T-cell (primary cell): ENCODE measurements at regions not wholly inside any gene's neighbourhood (a gene's known extent, or its start where the extent isn't known, plus 50 kb on each side); places are given as distances from the start of the nearest gene placed in this dataset.

Experiments
- ATAC-seq, 4 experiments: fragments of 200-7000 bp in 3 of 4; fragments of 150-1000 bp in 1 of 4; cut with Tn5 transposase; replicated peaks in 1 of 4; 1 replicate in 3 of 4; 2 replicates in 1 of 4; pipeline ENCODE4 v1.10.0; 2021; ENCODE audit warnings: moderate library complexity in 3 of 4, mild to moderate bottlenecking in 2 of 4, moderate number of reproducible peaks in 1 of 4
- CTCF ChIA-PET, 2 donors: fragments of 300-600 bp; sonication (Branson Sonifier 250); formaldehyde crosslinking; loops; one replicate each; lab custom pipeline; 2022; ENCODE audit warnings: antibody characterized with exemption in 2 of 2; lab: Charles Lee
- POLR2A ChIA-PET, 2 donors: fragments of 300-600 bp; sonication (Branson Sonifier 250); formaldehyde crosslinking; loops; one replicate each; lab custom pipeline; 2022; ENCODE audit warnings: antibody characterized with exemption in 2 of 2; lab: Charles Lee
- DNase-seq, 35 experiments: peaks; one replicate each; pipeline versions ENCODE4 v3.0.0 to v3.0.0-alpha.2; 2013 to 2023
- H3K27ac ChIP-seq: one replicate; pipeline ENCODE4 v1.5.1; 2013; ENCODE audit warnings: low read length
- H3K27me3 ChIP-seq, 2 experiments: replicated peaks in 1 of 2; 1 replicate in 1 of 2; 2 replicates in 1 of 2; pipeline versions ENCODE4 v1.6.1 to v1.7.0; 2013; ENCODE audit warnings: low read length in 1 of 2, mixed read lengths in 1 of 2; ENCODE audit not compliant: control insufficient read depth in 2 of 2, insufficient read depth in 2 of 2; ENCODE audit errors: extremely low read depth in 1 of 2
- H3K36me3 ChIP-seq, 2 donors: 1 replicate in 1 of 2; 2 replicates in 1 of 2; pipeline versions ENCODE4 v1.6.1 to v1.7.0; 2013; ENCODE audit warnings: low read length in 1 of 2; ENCODE audit not compliant: control insufficient read depth in 2 of 2, insufficient read depth in 1 of 2; ENCODE audit errors: extremely low read depth in 1 of 2
- H3K4me1 ChIP-seq, 2 experiments: 1 replicate in 1 of 2; 2 replicates in 1 of 2; pipeline versions ENCODE4 v1.6.1 to v1.7.0; 2013; ENCODE audit warnings: low read length in 2 of 2, mixed read lengths in 1 of 2; ENCODE audit not compliant: insufficient read depth in 2 of 2, control insufficient read depth in 1 of 2; ENCODE audit errors: extremely low read depth in 1 of 2
- H3K4me3 ChIP-seq, 2 donors: 1 replicate in 1 of 2; 2 replicates in 1 of 2; pipeline versions ENCODE4 v1.5.1 to v1.7.0; 2013; ENCODE audit warnings: mild to moderate bottlenecking in 2 of 2, low read length in 1 of 2, moderate library complexity in 1 of 2; ENCODE audit not compliant: control insufficient read depth in 1 of 2; ENCODE audit errors: extremely low read depth in 1 of 2
- H3K9me3 ChIP-seq: 2 replicates; pipeline ENCODE4 v1.7.0; 2013
- H3K27ac Mint-ChIP-seq, 2 donors: one replicate each; pipeline ENCODE4 v1.8.0; 2020 to 2021; ENCODE audit warnings: mild to moderate bottlenecking in 2 of 2, mixed read lengths in 2 of 2
- H3K27me3 Mint-ChIP-seq, 2 donors: one replicate each; pipeline ENCODE4 v1.8.0; 2021 to 2022; ENCODE audit warnings: mixed read lengths in 2 of 2
- H3K36me3 Mint-ChIP-seq: one replicate; pipeline ENCODE4 v1.8.0; 2021; ENCODE audit warnings: mixed read lengths
- H3K4me1 Mint-ChIP-seq, 3 donors: one replicate each; pipeline ENCODE4 v1.8.0; 2020 to 2022; ENCODE audit warnings: mixed read lengths in 3 of 3, mild to moderate bottlenecking in 1 of 3
- H3K4me3 Mint-ChIP-seq, 3 donors: one replicate each; pipeline ENCODE4 v1.8.0; 2020 to 2022; ENCODE audit warnings: mild to moderate bottlenecking in 3 of 3, mixed read lengths in 3 of 3, moderate library complexity in 3 of 3
- H3K9me3 Mint-ChIP-seq, 3 donors: one replicate each; pipeline ENCODE4 v1.8.0; 2020 to 2022; ENCODE audit warnings: mixed read lengths in 3 of 3
- WGBS: methylation state at CpG from one replicate; pipeline ENCODE4 v1.1.5; 2013; ENCODE audit warnings: missing lambda C conversion rate; ENCODE audit not compliant: insufficient coverage; 5-methylcytosine and 5-hydroxymethylcytosine counted together

DNA sequence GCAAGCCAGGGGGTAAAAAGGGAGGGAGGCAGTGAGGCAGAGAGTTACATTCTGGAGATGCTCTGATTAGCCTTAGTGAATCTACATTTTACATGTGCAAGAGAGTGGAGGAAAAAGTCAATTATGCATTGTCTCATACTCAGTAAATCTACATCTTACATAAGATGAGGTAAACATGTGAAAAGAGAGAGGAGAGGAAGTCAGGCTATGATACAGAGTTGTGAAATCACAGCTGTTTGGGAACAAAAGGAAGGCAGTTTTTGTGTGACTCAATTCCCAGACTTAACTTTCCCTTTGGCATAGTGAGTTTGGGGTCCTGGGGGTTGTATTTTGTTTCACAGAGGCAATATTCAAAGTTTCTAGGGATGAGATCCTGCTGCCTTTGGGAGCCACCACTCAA is 67.8 kb downstream of the GP2 start:
- H3K27me3 ChIP-seq: peaks cover 0 to 6% of the 10 kb centered on the region in 2 experiments
- no peaks in the 10 kb centered on the region for H3K36me3 ChIP-seq
- H3K27ac ChIP-seq: no peak overlapping the region
- no peaks in the 10 kb centered on the region for H3K9me3 ChIP-seq
- no peak overlapping the region for H3K4me3 ChIP-seq
- DNase-seq (no peak), ATAC-seq (no peak)
- Mint-ChIP-seq H3K27me3 (peaks cover 1 to 13% of the 10 kb centered on the region in 2 donors), H3K4me3 (no peak overlapping the region), H3K4me1 (no peaks in the 10 kb centered on the region), H3K27ac (no peak overlapping the region), H3K36me3 (no peaks in the 10 kb centered on the region), H3K9me3 (peaks cover 2 to 6% (median 5%) of the 10 kb centered on the region in 3 donors)
- ChIA-PET POLR2A (no interaction called here), CTCF (no interaction called here)
- H3K4me1 ChIP-seq: no peaks in the 10 kb centered on the region

DNA sequence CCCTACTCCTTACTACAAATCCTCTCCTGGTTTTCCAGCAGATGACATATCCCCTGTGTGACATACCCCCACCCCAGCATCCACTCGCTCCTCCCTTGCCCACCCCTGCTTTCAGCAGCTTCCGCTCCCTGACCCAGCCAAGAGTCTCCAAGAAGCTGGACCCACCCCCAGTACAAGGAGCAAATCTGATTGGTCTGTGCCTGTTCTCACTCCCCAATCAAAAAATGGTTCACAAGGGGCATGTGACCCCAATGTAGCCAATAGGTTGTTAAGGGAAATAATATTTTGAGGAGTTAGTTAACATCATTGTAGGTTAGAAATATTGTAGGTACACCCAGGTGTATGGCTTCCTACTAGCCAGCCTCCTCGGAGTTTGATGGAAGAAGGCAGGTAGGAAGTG is 70.1 kb downstream of the GP2 start:
- Mint-ChIP-seq H3K36me3 (no peaks in the 10 kb centered on the region), H3K4me3 (no peak overlapping the region), H3K27ac (no peak overlapping the region), H3K27me3 (peaks cover 0 to 12% of the 10 kb centered on the region in 2 donors), H3K9me3 (peaks cover 2 to 6% (median 5%) of the 10 kb centered on the region in 3 donors), H3K4me1 (no peaks in the 10 kb centered on the region)
- H3K9me3 ChIP-seq: no peaks in the 10 kb centered on the region
- no peaks in the 10 kb centered on the region for H3K4me1 ChIP-seq
- no peak overlapping the region for H3K27ac ChIP-seq
- DNase-seq: no peak
- CTCF ChIA-PET: no interaction called here
- POLR2A ChIA-PET: no interaction called here
- H3K36me3 ChIP-seq: no peaks in the 10 kb centered on the region
- WGBS: 76% methylated on average over 3 of the region's 3 CpGs
- H3K27me3 ChIP-seq: peaks cover 0 to 2% of the 10 kb centered on the region in 2 experiments
- ATAC-seq: no peak
- no peak overlapping the region for H3K4me3 ChIP-seq

DNA sequence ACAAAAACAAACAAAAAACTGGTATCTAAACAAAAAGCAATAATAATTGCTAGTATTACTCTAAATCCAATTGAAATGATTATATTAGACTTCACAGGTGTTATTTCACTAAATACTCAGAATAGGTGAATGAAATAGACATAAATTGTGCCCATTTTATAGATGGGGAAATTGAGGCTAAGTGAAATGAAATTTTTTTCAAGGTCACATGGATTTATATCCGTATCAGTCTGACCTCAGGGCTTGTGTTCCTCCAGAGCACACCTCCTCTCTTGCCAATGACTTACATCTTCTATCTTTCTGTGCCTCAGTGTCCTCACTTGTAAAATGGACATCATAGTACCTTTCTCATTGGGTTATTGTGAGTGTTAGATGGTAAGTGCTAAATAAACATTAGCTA is 72.3 kb downstream of the GP2 start:
- ChIA-PET CTCF (no interaction called here), POLR2A (no interaction called here)
- no peak for DNase-seq
- no peaks in the 10 kb centered on the region for H3K9me3 ChIP-seq
- Mint-ChIP-seq H3K36me3 (no peaks in the 10 kb centered on the region), H3K9me3 (peaks cover 2 to 6% (median 5%) of the 10 kb centered on the region in 3 donors), H3K4me3 (no peak overlapping the region), H3K27me3 (peaks cover 1 to 12% of the 10 kb centered on the region in 2 donors), H3K4me1 (no peaks in the 10 kb centered on the region), H3K27ac (no peak overlapping the region)
- WGBS: no CpG with 5 or more reads among the region's 1 CpG
- no peak overlapping the region for H3K4me3 ChIP-seq
- no peaks in the 10 kb centered on the region for H3K36me3 ChIP-seq
- H3K27me3 ChIP-seq: no peaks in the 10 kb centered on the region
- no peak overlapping the region for H3K27ac ChIP-seq
- ATAC-seq: no peak
- no peaks in the 10 kb centered on the region for H3K4me1 ChIP-seq

DNA sequence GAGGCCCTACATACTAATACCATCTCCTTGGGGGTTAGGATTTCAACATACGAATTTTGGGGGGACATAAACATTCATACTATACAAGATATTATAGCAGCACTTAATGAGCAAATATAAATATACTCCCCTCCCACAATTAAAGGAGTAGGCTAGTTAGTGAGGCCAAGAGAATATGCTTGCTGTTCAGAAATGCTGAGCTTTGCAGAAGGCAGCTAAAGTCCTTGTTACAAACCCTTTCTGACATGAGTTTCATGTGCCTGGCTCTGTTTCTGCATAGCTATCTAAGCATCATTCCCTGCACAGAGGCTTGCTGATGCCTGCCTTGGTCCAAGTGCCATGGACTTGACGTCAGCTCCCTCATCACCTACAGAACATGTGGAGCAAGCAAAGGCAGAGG is 73.5 kb downstream of the GP2 start:
- no peak for ATAC-seq
- no CpG with 5 or more reads among the region's 2 CpGs for WGBS
- POLR2A ChIA-PET: no interaction called here

DNA sequence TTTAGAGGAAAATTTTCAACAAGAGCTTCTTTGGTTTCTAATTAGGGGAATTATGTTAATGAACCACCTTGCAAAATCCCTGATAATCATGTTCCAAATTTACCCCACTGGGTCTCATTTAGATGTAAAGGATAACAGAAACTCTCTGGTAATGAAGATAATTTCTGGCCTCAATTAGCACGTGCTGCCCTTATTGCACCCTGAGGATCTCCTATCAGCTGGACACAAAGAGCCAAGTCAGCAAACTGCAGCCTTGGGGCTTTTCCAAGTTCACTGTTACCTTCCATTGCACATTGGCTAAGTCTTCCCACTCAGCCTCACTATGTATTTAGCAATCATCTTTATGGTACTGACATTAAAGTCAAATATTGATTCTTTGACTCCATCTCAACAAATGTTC is 78.1 kb downstream of the GP2 start:
- CTCF ChIA-PET: interaction anchor here in 1 of 2 donors (0.6 kb wide), 1 partner anchor 271 kb away, joined by 3 read pairs; no protein-coding TSS in a partner anchor

More for the DNA sequence above, 73.5 kb downstream of the GP2 start:
- Mint-ChIP-seq H3K4me3 (no peak overlapping the region), H3K9me3 (peaks cover 0 to 1% (median under 1%) of the 10 kb centered on the region in 3 donors), H3K36me3 (no peaks in the 10 kb centered on the region), H3K27me3 (peaks cover 1 to 8% of the 10 kb centered on the region in 2 donors), H3K27ac (no peak overlapping the region), H3K4me1 (no peaks in the 10 kb centered on the region)
- Histone ChIP-seq H3K4me1 (no peaks in the 10 kb centered on the region), H3K36me3 (no peaks in the 10 kb centered on the region), H3K27me3 (no peaks in the 10 kb centered on the region), H3K9me3 (no peaks in the 10 kb centered on the region), H3K4me3 (no peak overlapping the region), H3K27ac (no peak overlapping the region)
- no peak for DNase-seq
- CTCF ChIA-PET: no interaction called here

DNA sequence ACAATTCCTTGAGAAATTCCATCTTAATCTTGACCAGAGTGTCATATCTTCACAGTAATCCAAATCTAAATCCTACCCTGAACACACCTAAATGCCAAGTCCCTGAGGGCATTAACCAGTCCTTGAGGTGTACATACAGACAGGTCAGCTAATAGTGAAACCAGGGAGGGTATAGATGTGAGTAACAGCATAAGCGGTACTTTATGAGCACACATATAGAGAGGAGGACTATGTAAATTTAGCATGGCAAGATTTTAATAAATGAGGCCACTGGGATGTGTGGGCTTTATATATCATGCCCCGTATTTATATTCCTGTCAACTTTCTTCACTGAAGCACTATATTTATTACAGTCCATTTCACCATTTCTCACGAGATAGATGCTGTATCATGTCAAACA is 80.2 kb downstream of the GP2 start:
- H3K36me3 Mint-ChIP-seq: no peaks in the 10 kb centered on the region
- ChIA-PET POLR2A (no interaction called here), CTCF (no interaction called here)
- H3K27ac Mint-ChIP-seq: no peak overlapping the region
- Histone ChIP-seq H3K4me1 (no peaks in the 10 kb centered on the region), H3K36me3 (no peaks in the 10 kb centered on the region), H3K4me3 (no peak overlapping the region), H3K9me3 (no peaks in the 10 kb centered on the region), H3K27me3 (peaks cover 0 to 3% of the 10 kb centered on the region in 2 experiments), H3K27ac (no peak overlapping the region)
- no peaks in the 10 kb centered on the region for H3K4me1 Mint-ChIP-seq
- DNase-seq (no peak), ATAC-seq (no peak)
- WGBS: no CpG with 5 or more reads among the region's 3 CpGs
- no peak overlapping the region for H3K4me3 Mint-ChIP-seq
- H3K27me3 Mint-ChIP-seq: peaks cover 2 to 4% of the 10 kb centered on the region in 2 donors
- H3K9me3 Mint-ChIP-seq: peaks cover 0 to 9% (median 0%) of the 10 kb centered on the region in 3 donors

More for the DNA sequence above, 78.1 kb downstream of the GP2 start:
- H3K4me1 Mint-ChIP-seq: no peaks in the 10 kb centered on the region
- Histone ChIP-seq H3K27me3 (no peaks in the 10 kb centered on the region), H3K36me3 (no peaks in the 10 kb centered on the region), H3K4me3 (no peak overlapping the region), H3K4me1 (no peaks in the 10 kb centered on the region), H3K27ac (no peak overlapping the region), H3K9me3 (no peaks in the 10 kb centered on the region)
- no peak overlapping the region for H3K4me3 Mint-ChIP-seq
- H3K9me3 Mint-ChIP-seq: peaks cover 0 to 8% (median 0%) of the 10 kb centered on the region in 3 donors
- no peak for DNase-seq
- no peak overlapping the region for H3K27ac Mint-ChIP-seq
- WGBS: 83% methylated on average over 1 of the region's 1 CpG
- H3K36me3 Mint-ChIP-seq: no peaks in the 10 kb centered on the region
- no peak for ATAC-seq
- POLR2A ChIA-PET: no interaction called here
- H3K27me3 Mint-ChIP-seq: peaks cover 1 to 7% of the 10 kb centered on the region in 2 donors

DNA sequence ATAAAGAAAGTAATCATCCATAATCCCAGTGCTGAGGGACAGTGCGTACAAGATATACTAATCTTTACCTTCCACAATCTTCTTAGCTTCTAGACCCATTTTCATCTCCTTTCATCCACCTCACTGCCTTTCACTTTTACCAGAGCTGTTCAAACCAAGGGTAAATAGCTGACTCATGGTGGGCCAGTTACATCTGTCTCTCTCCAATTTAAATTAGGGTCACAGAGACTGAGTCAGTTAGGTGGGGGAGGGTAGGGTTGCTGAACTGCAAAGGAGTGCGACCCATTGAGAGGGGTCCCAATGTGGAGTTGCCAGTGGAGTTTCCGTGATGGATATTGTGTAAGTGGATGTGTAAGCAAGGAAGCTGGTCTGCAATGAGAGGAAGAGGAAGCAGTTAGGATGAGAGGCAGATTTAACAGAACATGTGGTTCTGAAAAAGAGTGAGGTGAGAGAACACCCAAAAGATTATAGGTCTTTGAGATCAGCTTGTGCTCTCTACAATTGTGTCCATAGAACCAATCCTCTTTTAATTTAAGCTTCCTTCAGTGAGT is 83.5 kb downstream of the GP2 start:
- H3K4me1 ChIP-seq: no peaks in the 10 kb centered on the region
- Mint-ChIP-seq H3K4me1 (no peaks in the 10 kb centered on the region), H3K36me3 (no peaks in the 10 kb centered on the region), H3K27ac (no peak overlapping the region), H3K9me3 (peaks cover 0 to 13% (median 0%) of the 10 kb centered on the region in 3 donors), H3K4me3 (no peak overlapping the region), H3K27me3 (peaks cover 9 to 11% of the 10 kb centered on the region in 2 donors)
- POLR2A ChIA-PET: no interaction called here
- no peaks in the 10 kb centered on the region for H3K9me3 ChIP-seq
- CTCF ChIA-PET: no interaction called here
- peaks cover 0 to 5% of the 10 kb centered on the region in 2 experiments for H3K27me3 ChIP-seq
- ATAC-seq: no peak
- H3K4me3 ChIP-seq: no peak overlapping the region
- no peak for DNase-seq
- H3K27ac ChIP-seq: no peak overlapping the region
- WGBS: 42% methylated on average over 2 of the region's 3 CpGs
- no peaks in the 10 kb centered on the region for H3K36me3 ChIP-seq
